Astrocyte of the spinal cord (primary cell): ENCODE measurements at regions not wholly inside any gene's neighbourhood (a gene's known extent, or its start where the extent isn't known, plus 50 kb on each side); places are given as distances from the start of the nearest gene placed in this dataset.

ENCODE experiments used
- DNase-seq: peaks from one replicate; pipeline ENCODE4 v3.0.0; 2011; ENCODE audit warnings: low read depth, low spot score
- H3K4me3 ChIP-seq: 2 replicates; pipeline ENCODE4 v1.5.1; 2011; ENCODE audit warnings: low read depth, mild to moderate bottlenecking, low read length, moderate library complexity
- CTCF ChIP-seq: IDR thresholded peaks from 2 replicates; pipeline ENCODE4 v1.5.1; 2012; ENCODE audit warnings: low read depth, mild to moderate bottlenecking, low read length, inconsistent platforms
- in situ Hi-C: cut with HindIII; loops from 2 replicates; pipeline ENCODE4 v1.10.0; 2017; ENCODE audit warnings: low sequenced_read_pairs

GRCh38 chr2:65611488-65611887 is 179.1 kb upstream of the SPRED2 start:
- H3K4me3 ChIP-seq: no peak overlapping the region
- no peak for DNase-seq
- in situ Hi-C loops: no loop called here
- TF ChIP-seq CTCF: no peak

- H3K4me3 ChIP-seq: no peak overlapping the region
- no peak for DNase-seq
- in situ Hi-C loops: no loop called here
- TF ChIP-seq CTCF: no peak
Measured at GRCh38 chr2:65608916-65609315, 176.5 kb upstream of the SPRED2 start.

GRCh38 chr2:65608466-65608865 is 176.1 kb upstream of the SPRED2 start:
- H3K4me3 ChIP-seq: no peak overlapping the region
- in situ Hi-C loops: no loop called here
- TF ChIP-seq CTCF: no peak
- no peak for DNase-seq

- in situ Hi-C loops: no loop called here
- no peak for TF ChIP-seq CTCF
- H3K4me3 ChIP-seq: no peak overlapping the region
- no peak for DNase-seq
Measured at GRCh38 chr2:65607662-65608305, 175.4 kb upstream of the SPRED2 start.

- DNase-seq: no peak
- in situ Hi-C loops: no loop called here
- H3K4me3 ChIP-seq: no peak overlapping the region
- TF ChIP-seq CTCF: no peak
Measured at GRCh38 chr2:65605743-65606058, 173.3 kb upstream of the SPRED2 start.

GRCh38 chr2:65605058-65605742 is 172.8 kb upstream of the SPRED2 start:
- in situ Hi-C loops: no loop called here
- no peak for DNase-seq
- no peak overlapping the region for H3K4me3 ChIP-seq
- TF ChIP-seq CTCF: no peak
